AG09309 (cell line): ENCODE measurements at regions not wholly inside any gene's neighbourhood (a gene's known extent, or its start where the extent isn't known, plus 50 kb on each side); places are given as distances from the start of the nearest gene placed in this dataset.

ENCODE experiments used
- DNase-seq: peaks from one replicate; pipeline ENCODE4 v3.0.0-alpha.2; 2010; ENCODE audit warnings: low read depth
- H3K4me3 ChIP-seq: 2 replicates; pipeline ENCODE4 v1.5.1; 2011; ENCODE audit warnings: mild to moderate bottlenecking, low read depth, low read length, moderate library complexity; ENCODE audit not compliant: control insufficient read depth
- TF ChIP-seq, protein P1 (sequence below): IDR thresholded peaks from 2 replicates; pipeline ENCODE4 v1.5.1; 2011; ENCODE audit warnings: mild to moderate bottlenecking, low read depth, low read length, inconsistent platforms; ENCODE audit not compliant: insufficient read depth, control insufficient read depth; ENCODE audit errors: missing control alignments

DNA sequence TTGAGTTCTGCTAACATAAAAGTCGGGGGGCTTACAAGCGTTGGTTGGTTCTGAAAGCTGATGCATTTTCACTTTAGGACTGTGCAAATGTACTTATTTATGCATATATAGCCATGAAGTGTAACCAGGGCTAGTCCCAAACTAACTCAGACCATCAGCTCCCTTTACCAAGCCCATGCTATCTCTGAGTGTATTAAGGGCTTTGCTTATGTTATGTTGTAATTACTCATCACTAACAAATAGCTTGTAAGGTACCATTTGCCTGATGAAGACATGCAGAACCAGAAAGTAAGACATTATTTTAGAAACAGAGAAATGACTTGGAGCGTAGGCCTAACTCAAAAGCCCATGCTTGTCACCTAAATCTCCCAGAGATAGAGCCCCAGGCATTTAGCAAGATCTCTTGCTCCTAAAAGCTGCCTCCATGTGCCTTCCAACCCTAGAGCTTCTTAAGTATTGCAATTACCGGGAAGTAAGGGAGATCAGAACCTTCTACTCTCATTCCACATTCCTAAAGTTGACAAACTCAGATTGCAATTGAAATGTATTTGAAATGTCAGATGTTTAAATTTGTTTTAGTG lies 362.9 kb upstream of the RBMS3 start:
- TF ChIP-seq, protein P1, sequence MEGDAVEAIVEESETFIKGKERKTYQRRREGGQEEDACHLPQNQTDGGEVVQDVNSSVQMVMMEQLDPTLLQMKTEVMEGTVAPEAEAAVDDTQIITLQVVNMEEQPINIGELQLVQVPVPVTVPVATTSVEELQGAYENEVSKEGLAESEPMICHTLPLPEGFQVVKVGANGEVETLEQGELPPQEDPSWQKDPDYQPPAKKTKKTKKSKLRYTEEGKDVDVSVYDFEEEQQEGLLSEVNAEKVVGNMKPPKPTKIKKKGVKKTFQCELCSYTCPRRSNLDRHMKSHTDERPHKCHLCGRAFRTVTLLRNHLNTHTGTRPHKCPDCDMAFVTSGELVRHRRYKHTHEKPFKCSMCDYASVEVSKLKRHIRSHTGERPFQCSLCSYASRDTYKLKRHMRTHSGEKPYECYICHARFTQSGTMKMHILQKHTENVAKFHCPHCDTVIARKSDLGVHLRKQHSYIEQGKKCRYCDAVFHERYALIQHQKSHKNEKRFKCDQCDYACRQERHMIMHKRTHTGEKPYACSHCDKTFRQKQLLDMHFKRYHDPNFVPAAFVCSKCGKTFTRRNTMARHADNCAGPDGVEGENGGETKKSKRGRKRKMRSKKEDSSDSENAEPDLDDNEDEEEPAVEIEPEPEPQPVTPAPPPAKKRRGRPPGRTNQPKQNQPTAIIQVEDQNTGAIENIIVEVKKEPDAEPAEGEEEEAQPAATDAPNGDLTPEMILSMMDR: no peak
- no peak for DNase-seq
- H3K4me3 ChIP-seq: no peak overlapping the region

DNA sequence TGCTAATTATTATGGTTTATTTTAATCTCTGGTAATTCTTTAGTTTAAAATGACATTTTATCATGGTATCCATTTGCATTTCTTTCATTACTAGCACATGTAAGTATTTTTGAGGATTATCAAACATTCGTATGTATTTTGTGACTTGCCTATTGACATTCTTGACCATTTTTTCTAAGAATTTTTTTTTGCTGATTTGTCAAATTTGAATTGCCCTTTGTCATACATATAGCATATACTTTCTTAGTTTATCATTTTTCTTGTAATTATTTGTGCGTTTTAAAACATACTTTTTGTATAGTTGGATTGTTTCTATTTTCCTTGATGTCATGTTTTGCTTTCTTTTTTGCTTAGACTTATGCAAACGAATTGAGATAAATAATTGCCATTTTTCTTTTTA lies 358.5 kb upstream of the RBMS3 start:
- TF ChIP-seq, protein P1: no peak
- no peak for DNase-seq
- no peak overlapping the region for H3K4me3 ChIP-seq

DNA sequence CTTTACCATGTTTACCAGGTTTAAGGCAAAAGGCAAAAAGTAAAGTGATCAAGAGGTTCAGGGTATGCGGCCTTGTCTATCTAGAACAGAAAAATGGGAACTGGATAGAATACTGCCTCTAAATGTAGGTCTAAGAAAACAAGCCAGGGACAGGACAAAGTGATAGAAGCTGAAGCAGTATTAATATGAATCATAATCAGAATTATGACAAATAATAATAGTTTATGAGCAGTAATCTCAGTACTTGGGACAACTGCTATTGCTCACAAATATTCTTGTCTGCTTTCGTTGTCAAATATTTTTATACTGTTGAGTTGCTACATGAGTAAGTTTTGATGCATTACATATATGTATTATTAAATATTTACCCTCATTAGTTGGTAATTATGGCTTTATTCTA lies 356.9 kb upstream of the RBMS3 start:
- DNase-seq: no peak
- H3K4me3 ChIP-seq: no peak overlapping the region
- TF ChIP-seq, protein P1: no peak

DNA sequence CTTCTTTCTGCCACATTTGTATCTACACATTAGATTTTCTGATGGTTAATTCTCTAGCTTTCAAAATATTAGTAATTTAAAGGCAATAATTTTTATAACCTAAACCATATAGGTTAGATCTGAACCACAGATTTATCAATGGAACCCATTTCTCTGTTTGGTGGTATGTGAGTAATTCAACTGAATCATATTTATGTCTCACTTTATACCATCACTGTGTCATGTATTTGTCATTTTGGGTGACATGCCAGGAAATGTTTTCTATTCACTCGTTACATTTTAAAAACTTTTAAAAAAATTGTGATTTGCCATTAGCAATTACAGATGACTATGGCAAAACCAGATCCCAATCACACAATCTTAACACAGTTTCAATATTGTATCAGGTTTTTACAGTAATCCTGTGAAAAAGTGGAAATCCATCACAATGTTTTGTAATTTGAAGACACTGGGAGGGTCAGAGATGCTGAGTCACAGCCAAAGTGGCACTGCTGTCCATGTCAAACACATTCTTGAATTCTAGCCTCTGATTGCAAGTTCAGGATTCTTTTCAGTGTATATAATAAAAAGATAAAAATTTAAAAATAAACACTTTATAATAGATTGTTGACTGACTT lies 356.0 kb upstream of the RBMS3 start:
- TF ChIP-seq, protein P1: no peak
- H3K4me3 ChIP-seq: no peak overlapping the region
- DNase-seq: no peak

DNA sequence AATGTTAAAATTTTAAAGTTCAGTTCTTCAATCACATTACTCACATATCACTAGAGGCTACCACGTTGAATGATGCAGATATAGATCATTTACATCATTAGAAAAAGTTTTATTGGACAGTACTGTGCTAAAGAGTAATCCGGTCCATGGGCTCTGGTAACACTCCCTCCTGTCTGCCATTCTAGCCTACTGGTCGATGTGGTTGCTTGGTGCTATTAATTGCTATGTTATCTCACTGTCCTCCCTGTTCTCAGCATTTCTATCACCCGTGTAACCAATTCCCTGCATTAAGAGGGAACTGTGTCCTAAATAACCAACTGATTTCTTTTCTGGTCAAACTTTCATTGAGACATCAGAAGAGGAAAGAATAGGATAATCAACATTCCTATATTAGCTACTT lies 347.5 kb upstream of the RBMS3 start:
- DNase-seq: no peak
- TF ChIP-seq, protein P1: no peak
- H3K4me3 ChIP-seq: no peak overlapping the region

DNA sequence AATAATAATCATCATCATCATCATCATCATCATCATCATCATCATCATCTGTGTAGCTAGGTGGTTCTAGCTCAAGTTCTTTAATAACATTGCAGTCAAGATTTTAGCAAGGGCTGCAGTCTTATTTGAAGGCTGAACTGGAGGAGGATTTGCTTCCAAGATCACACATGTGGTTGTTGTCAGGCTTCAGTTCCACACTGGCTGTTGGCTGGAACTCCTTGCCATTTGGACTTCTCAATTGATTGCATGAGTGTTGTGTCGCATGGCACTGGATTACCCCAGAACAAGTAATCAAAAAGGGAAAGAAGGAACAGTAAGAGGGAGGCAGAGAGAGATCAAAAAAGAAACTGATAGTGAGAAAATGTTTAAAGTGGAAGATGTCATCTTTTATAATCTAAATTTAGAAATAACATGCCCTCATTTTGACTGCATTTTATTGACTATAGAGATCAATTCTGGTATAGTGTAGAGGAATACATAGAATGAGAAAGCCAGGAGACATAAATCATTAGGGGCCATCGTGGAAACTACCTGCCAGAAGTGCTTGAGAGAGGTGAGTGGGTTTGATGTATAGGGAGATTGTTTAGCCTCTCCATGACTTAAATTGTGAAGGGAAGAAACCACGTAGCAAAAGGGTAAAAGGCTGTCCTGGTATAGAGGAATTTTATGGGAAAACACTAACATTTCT lies 346.6 kb upstream of the RBMS3 start:
- no peak for DNase-seq
- TF ChIP-seq, protein P1: no peak
- no peak overlapping the region for H3K4me3 ChIP-seq

DNA sequence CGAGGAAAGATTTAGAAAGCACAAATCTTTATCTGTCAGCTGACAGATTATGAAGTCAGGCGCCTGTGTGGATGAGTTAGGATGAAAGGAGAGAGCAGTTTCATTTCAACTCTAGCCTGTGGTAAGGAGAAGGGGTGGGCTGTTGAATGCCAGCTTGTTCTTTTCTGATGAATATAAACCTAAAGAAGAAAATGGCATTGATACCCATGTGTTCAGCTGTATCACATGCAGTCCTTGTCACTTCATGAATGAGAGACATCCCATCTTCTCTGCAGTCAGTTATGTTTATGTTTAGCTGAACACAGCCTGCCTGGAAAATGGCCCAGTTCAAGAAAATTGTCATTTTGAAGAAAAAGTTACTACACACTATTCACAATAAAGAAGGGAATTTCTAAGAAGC lies 345.7 kb upstream of the RBMS3 start:
- DNase-seq: no peak
- TF ChIP-seq, protein P1: no peak
- H3K4me3 ChIP-seq: no peak overlapping the region
